ENCODE measurements at regions not wholly inside any gene's neighbourhood (a gene's known extent, or its start where the extent isn't known, plus 50 kb on each side); places are given as distances from the start of the nearest gene placed in this dataset.

DNA sequence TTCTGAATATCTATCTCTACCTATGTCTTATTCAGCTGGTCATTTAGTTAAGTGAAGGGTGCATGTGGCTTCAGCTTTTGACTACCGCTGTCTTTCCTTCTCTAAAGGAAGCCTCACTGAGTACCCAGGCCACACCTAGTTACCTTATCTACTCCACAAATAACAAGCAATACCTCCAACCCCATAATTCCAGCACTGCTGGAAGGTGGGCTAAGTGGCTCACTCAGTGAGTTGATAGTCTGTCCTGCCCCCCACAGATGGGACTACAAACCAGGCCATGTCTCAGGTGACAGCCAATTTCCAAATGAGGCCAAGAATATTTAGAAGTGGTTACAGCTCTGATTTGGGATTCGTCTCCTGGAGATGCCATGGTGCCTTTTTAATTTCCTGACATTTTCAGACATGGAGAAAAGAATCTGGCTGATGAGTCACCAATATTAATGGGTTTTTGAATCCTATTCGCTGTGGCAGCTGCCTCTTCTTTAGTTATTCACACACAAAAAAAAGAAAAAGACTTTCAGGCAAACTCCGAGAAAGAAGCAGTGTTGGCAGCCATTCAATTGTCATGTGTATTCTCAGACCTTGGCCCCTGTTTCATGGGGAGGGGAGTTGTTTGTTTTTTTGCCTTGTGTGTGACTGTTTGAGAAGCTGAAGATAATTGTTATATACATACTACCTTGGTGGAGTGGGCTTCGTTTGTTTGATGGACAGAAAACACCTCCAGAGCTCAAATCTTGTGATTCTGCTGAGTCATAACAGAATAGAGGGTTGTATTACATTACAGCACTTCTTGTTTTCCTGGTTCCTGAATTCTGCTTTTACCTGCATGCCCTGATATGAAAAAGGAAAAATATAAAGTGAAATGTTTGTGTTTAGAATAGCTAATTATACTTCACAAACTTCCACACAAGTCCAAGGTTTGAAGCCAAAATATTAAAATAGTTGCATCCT, 64.2 kb downstream of the SCG2 start:
- DNase-seq, result no peak
- TF ChIP-seq CTCF (IDR thresholded peaks at IDR 0.05; ENCODE audit: low read depth, low read length), result no peak
- no peaks in the 10 kb centered on the region for H3K9me3 ChIP-seq (ENCODE audit: severe bottlenecking)
- no peaks in the 10 kb centered on the region for H3K36me3 ChIP-seq
- no peak overlapping the region for H3K4me3 ChIP-seq (ENCODE audit: low read depth, low read length)
- no peak overlapping the region for H3K27ac ChIP-seq
- no peaks in the 10 kb centered on the region for H3K27me3 ChIP-seq (ENCODE audit: insufficient read depth, low read depth, severe bottlenecking)

GRCh38 chr2:223538920-223539440, 63.2 kb downstream of the SCG2 start:
- TF ChIP-seq CTCF (IDR thresholded peaks at IDR 0.05; ENCODE audit: low read depth, low read length), result no peak
- no peaks in the 10 kb centered on the region for H3K27me3 ChIP-seq (ENCODE audit: insufficient read depth, low read depth, severe bottlenecking)
- H3K9me3 ChIP-seq (ENCODE audit: severe bottlenecking), result no peaks in the 10 kb centered on the region
- H3K4me3 ChIP-seq (ENCODE audit: low read depth, low read length), result peak overlapping the region; percentile 9; the same call in 1 of the 2 replicates
- no peaks in the 10 kb centered on the region for H3K36me3 ChIP-seq
- no peak overlapping the region for H3K27ac ChIP-seq
- DNase-seq, result peak; percentile 9

DNA sequence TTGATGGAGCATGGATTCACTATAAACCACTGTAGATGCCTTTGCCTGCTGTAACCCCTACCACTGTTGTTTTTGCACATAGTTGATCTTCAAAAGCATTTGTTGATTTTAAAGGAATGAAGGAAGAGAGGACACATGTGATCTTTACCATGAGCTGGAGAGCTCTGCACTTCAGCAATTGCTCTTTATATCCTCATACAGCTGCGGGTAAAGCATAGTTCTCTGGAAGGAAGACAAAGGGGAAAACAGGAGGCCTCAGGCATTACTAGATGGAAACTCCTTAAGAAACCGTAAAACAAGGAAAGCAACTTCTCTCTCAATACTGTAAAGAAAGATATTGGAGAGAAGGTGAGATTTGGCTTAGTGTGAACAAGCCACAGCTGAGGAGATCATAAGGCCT, 60.6 kb downstream of the SCG2 start:
- Histone ChIP-seq H3K36me3 (no peaks in the 10 kb centered on the region), H3K27ac (no peak overlapping the region), H3K9me3 (ENCODE audit: severe bottlenecking) (no peaks in the 10 kb centered on the region), H3K4me3 (ENCODE audit: low read depth, low read length) (no peak overlapping the region), H3K27me3 (ENCODE audit: insufficient read depth, low read depth, severe bottlenecking) (no peaks in the 10 kb centered on the region)
- no peak for TF ChIP-seq CTCF (IDR thresholded peaks at IDR 0.05; ENCODE audit: low read depth, low read length)
- DNase-seq, result no peak

DNA sequence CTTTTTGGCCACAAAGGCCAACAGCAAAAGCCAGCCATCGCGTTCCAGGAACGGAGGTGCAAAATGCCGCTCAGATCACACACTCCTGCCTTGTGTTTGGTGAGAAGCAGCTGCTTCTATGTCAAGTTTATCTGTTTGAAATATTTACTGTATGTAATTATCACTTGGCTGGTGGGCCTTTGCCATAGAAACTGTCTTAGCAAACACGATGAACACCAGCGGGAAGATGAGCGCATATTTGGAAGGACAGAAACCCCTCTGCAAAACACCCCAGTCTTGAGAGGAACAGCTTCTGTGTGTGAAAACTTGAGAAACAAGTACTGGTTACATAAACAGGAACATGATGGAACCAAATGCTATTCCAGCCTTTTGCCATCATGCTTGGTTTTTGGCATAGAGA, 59.7 kb downstream of the SCG2 start:
- no peaks in the 10 kb centered on the region for H3K9me3 ChIP-seq (ENCODE audit: severe bottlenecking)
- no peak for TF ChIP-seq CTCF (IDR thresholded peaks at IDR 0.05; ENCODE audit: low read depth, low read length)
- H3K27ac ChIP-seq, result no peak overlapping the region
- no peak overlapping the region for H3K4me3 ChIP-seq (ENCODE audit: low read depth, low read length)
- no peaks in the 10 kb centered on the region for H3K27me3 ChIP-seq (ENCODE audit: insufficient read depth, low read depth, severe bottlenecking)
- no peaks in the 10 kb centered on the region for H3K36me3 ChIP-seq
- no peak for DNase-seq

DNA sequence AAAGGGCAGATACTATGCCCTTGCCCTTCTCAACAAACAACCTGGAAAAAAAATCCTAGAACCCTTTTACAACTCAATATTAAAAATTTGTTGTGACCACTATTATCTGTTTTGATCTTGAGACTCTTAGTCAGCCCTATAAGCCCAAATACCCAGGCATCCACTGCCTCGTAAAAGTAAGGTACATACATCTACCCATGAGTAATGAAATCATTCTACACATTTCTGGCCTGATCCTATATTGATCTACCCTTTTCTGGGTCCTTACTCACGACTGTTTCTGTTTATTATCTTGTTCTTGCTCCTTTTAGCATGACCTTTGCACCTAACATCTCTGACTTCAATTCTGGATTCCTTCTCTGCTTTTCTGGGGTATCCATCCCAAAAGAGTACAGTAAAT, 56.8 kb downstream of the SCG2 start:
- TF ChIP-seq CTCF (IDR thresholded peaks at IDR 0.05; ENCODE audit: low read depth, low read length), result no peak
- H3K4me3 ChIP-seq (ENCODE audit: low read depth, low read length), result no peak overlapping the region
- no peak for DNase-seq
- H3K36me3 ChIP-seq, result no peaks in the 10 kb centered on the region
- H3K27me3 ChIP-seq (ENCODE audit: insufficient read depth, low read depth, severe bottlenecking), result no peaks in the 10 kb centered on the region
- H3K9me3 ChIP-seq (ENCODE audit: severe bottlenecking), result no peaks in the 10 kb centered on the region
- no peak overlapping the region for H3K27ac ChIP-seq
